ENCODE measurements at regions not wholly inside any gene's neighbourhood (a gene's known extent, or its start where the extent isn't known, plus 50 kb on each side); places are given as distances from the start of the nearest gene placed in this dataset.

- no peak overlapping the region for H3K27ac ChIP-seq
- H3K9ac ChIP-seq, result no peak overlapping the region
- no peak overlapping the region for H3K4me3 ChIP-seq
- H3K79me2 ChIP-seq (ENCODE audit: insufficient read depth), result no peaks in the 10 kb centered on the region
- H3K9me2 ChIP-seq (ENCODE audit: insufficient read depth), result no peaks in the 10 kb centered on the region
- no peaks in the 10 kb centered on the region for H3F3A ChIP-seq (ENCODE audit: insufficient read depth)
- H3K9me3 ChIP-seq (ENCODE audit: low read depth), result no peaks in the 10 kb centered on the region
- TF ChIP-seq EZH2 (IDR thresholded peaks at IDR 0.05; ENCODE audit: insufficient read depth, poor library complexity, severe bottlenecking), result no peak
- no peaks in the 10 kb centered on the region for H3K36me3 ChIP-seq (ENCODE audit: low read depth)
- WGBS, 2 experiments (ENCODE audit: low coverage in 1 of 2, low lambda C conversion rate in 2 of 2, missing lambda C conversion rate in 2 of 2), result 2 to 5% methylated on average over 2 of the region's 2 CpGs
- in situ Hi-C loops (cut with MboI), result no loop called here
- no peaks in the 10 kb centered on the region for H4K20me1 ChIP-seq (ENCODE audit: insufficient read depth)
- no peaks in the 10 kb centered on the region for H3K27me3 ChIP-seq (replicated peaks; ENCODE audit: insufficient read depth)
- H2AFZ ChIP-seq, result no peak overlapping the region
- DNase-seq, result no peak
- no peak overlapping the region for H3K4me2 ChIP-seq (ENCODE audit: unreplicated experiment)
- H3K4me1 ChIP-seq (ENCODE audit: insufficient read depth), result no peaks in the 10 kb centered on the region
Measured at GRCh38 chr5:147956842-147957223, 50.5 kb upstream of the C5orf46 start.

DNA sequence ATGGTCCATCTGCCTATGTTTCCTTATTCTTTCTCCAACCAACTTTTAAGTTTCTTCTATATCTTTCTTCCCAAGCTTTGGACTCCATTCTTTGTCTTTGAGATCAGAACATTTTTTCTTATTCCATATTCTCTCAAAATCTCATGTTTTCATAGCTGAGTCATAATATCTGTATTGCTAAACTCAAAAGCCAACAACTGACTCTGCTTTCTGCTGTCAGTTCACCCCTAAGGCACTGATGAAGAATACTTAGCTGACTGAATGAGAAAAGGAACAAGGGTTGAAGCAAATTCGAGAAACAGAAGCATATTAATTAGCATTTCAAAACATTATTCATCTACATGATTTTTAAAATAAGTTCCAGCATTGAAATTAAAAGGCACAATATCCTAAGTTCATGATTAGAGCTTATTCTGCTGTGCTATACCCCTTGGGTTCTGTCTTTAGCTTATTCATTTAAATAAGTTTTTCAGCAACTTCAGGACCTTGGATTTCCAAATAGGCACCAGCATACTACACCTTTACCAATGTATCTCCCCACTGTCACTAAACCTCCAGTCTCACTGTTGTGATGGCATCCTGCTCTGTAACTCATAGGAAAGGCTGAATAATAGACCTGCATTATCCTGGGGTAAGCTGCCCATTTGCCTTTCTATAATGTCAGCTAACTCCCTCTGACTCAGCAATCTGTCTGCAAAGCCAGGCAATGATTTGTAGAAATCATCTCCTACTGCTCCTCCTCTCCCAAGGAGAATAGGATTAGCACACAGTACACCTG, 49.9 kb upstream of the C5orf46 start:
- 0 to 4% methylated on average over 1 of the region's 1 CpG for WGBS, 2 experiments (ENCODE audit: low coverage in 1 of 2, low lambda C conversion rate in 2 of 2, missing lambda C conversion rate in 2 of 2)
- Histone ChIP-seq H3K9me2 (ENCODE audit: insufficient read depth) (no peaks in the 10 kb centered on the region), H3K4me1 (ENCODE audit: insufficient read depth) (no peaks in the 10 kb centered on the region), H2AFZ (no peak overlapping the region), H4K20me1 (ENCODE audit: insufficient read depth) (no peaks in the 10 kb centered on the region), H3K27ac (no peak overlapping the region), H3K4me3 (no peak overlapping the region), H3K4me2 (ENCODE audit: unreplicated experiment) (no peak overlapping the region), H3K27me3 (replicated peaks; ENCODE audit: insufficient read depth) (no peaks in the 10 kb centered on the region), H3K36me3 (ENCODE audit: low read depth) (no peaks in the 10 kb centered on the region), H3K79me2 (ENCODE audit: insufficient read depth) (no peaks in the 10 kb centered on the region), H3K9me3 (ENCODE audit: low read depth) (no peaks in the 10 kb centered on the region), H3F3A (ENCODE audit: insufficient read depth) (no peaks in the 10 kb centered on the region), H3K9ac (no peak overlapping the region)
- no peak for TF ChIP-seq EZH2phosphoT487 (IDR thresholded peaks at IDR 0.05; ENCODE audit: insufficient read depth, low read depth)
- no peak for TF ChIP-seq EZH2 (IDR thresholded peaks at IDR 0.05; ENCODE audit: insufficient read depth, poor library complexity, severe bottlenecking)
- DNase-seq, result no peak
- in situ Hi-C loops (cut with MboI), result no loop called here
